WTC11 (cell line): ENCODE measurements at regions not wholly inside any gene's neighbourhood (a gene's known extent, or its start where the extent isn't known, plus 50 kb on each side); places are given as distances from the start of the nearest gene placed in this dataset.

Experiments used
- CREB1 ChIP-seq: sonication (generic); formaldehyde crosslinking; IDR thresholded peaks from 2 replicates; pipeline ENCODE4 v1.8.0; 2023; ENCODE audit warnings: mild to moderate bottlenecking, missing genetic modification reagents
- FOXK1 ChIP-seq: sonication (generic); formaldehyde crosslinking; IDR thresholded peaks from 2 replicates; pipeline ENCODE4 v1.8.0; 2022; ENCODE audit warnings: mild to moderate bottlenecking, moderate library complexity, missing genetic modification reagents
- JUN ChIP-seq: sonication (generic); formaldehyde crosslinking; IDR thresholded peaks from 2 replicates; pipeline ENCODE4 v1.8.0; 2023; ENCODE audit warnings: mild to moderate bottlenecking, missing genetic modification reagents
- TP53 ChIP-seq: sonication (generic); formaldehyde crosslinking; IDR thresholded peaks from 2 replicates; pipeline ENCODE4 v1.8.1; 2023; ENCODE audit warnings: mild to moderate bottlenecking, missing genetic modification reagents
- ZNF121 ChIP-seq: sonication (generic); formaldehyde crosslinking; IDR thresholded peaks from 2 replicates; pipeline ENCODE4 v1.8.0; 2023; ENCODE audit warnings: missing genetic modification reagents
- TF ChIP-seq, protein P1 (sequence below): fragments of 200-600 bp; IDR thresholded peaks from 2 replicates; pipeline ENCODE4 v1.8.0; 2022; ENCODE audit warnings: antibody characterized with exemption
- TF ChIP-seq, protein P2 (sequence below): sonication (generic); formaldehyde crosslinking; IDR thresholded peaks from 2 replicates; pipeline ENCODE4 v1.8.1; 2022; ENCODE audit warnings: low read depth, missing genetic modification reagents, borderline replicate concordance
- TF ChIP-seq, protein P3 (sequence below): sonication (generic); formaldehyde crosslinking; conservative IDR thresholded peaks from 2 replicates; pipeline ENCODE4 v1.8.1; 2023; ENCODE audit warnings: mild to moderate bottlenecking, low read depth, missing genetic modification reagents, moderate library complexity
- TF ChIP-seq, protein P4 (sequence below): sonication (generic); formaldehyde crosslinking; IDR thresholded peaks from 2 replicates; pipeline ENCODE4 v1.8.0; 2022; ENCODE audit warnings: mild to moderate bottlenecking, missing genetic modification reagents
- TF ChIP-seq, protein P5 (sequence below): sonication (generic); formaldehyde crosslinking; IDR thresholded peaks from 2 replicates; pipeline ENCODE4 v1.8.0; 2022; ENCODE audit warnings: missing genetic modification reagents
- TF ChIP-seq, protein P6 (sequence below): sonication (generic); formaldehyde crosslinking; IDR thresholded peaks from 2 replicates; pipeline ENCODE4 v1.8.1; 2023; ENCODE audit warnings: mild to moderate bottlenecking, missing genetic modification reagents, moderate library complexity

DNA sequence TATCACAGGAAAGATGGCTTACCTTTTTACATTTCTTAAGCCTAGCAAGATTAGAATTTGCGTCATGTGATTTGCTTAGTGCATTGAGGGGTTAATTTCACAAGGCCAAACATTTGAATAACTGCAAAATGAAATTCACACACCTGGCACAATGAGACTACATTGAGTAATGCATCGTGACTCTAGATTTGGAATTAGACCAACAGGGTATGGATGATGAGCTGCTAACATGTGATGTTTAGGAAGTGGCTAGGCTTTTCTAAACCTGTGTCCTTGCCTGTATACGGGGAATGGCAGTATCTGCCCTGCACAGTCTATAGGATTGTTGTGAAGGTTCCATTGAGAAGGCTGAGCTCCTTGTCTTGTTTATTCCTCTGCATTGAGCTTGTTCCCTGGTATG is 160.1 kb downstream of the MFSD1 start:
- TF ChIP-seq JUN (CRISPR knock-in tag) (no peak), TP53 (CRISPR knock-in tag) (no peak), FOXK1 (CRISPR knock-in tag) (no peak), CREB1 (CRISPR knock-in tag) (no peak), ZNF121 (CRISPR knock-in tag) (no peak)
- TF ChIP-seq, protein P1, sequence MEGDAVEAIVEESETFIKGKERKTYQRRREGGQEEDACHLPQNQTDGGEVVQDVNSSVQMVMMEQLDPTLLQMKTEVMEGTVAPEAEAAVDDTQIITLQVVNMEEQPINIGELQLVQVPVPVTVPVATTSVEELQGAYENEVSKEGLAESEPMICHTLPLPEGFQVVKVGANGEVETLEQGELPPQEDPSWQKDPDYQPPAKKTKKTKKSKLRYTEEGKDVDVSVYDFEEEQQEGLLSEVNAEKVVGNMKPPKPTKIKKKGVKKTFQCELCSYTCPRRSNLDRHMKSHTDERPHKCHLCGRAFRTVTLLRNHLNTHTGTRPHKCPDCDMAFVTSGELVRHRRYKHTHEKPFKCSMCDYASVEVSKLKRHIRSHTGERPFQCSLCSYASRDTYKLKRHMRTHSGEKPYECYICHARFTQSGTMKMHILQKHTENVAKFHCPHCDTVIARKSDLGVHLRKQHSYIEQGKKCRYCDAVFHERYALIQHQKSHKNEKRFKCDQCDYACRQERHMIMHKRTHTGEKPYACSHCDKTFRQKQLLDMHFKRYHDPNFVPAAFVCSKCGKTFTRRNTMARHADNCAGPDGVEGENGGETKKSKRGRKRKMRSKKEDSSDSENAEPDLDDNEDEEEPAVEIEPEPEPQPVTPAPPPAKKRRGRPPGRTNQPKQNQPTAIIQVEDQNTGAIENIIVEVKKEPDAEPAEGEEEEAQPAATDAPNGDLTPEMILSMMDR = no peak
- TF ChIP-seq, protein P2, sequence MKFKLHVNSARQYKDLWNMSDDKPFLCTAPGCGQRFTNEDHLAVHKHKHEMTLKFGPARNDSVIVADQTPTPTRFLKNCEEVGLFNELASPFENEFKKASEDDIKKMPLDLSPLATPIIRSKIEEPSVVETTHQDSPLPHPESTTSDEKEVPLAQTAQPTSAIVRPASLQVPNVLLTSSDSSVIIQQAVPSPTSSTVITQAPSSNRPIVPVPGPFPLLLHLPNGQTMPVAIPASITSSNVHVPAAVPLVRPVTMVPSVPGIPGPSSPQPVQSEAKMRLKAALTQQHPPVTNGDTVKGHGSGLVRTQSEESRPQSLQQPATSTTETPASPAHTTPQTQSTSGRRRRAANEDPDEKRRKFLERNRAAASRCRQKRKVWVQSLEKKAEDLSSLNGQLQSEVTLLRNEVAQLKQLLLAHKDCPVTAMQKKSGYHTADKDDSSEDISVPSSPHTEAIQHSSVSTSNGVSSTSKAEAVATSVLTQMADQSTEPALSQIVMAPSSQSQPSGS (CRISPR knock-in tag) = no peak
- TF ChIP-seq, protein P3, sequence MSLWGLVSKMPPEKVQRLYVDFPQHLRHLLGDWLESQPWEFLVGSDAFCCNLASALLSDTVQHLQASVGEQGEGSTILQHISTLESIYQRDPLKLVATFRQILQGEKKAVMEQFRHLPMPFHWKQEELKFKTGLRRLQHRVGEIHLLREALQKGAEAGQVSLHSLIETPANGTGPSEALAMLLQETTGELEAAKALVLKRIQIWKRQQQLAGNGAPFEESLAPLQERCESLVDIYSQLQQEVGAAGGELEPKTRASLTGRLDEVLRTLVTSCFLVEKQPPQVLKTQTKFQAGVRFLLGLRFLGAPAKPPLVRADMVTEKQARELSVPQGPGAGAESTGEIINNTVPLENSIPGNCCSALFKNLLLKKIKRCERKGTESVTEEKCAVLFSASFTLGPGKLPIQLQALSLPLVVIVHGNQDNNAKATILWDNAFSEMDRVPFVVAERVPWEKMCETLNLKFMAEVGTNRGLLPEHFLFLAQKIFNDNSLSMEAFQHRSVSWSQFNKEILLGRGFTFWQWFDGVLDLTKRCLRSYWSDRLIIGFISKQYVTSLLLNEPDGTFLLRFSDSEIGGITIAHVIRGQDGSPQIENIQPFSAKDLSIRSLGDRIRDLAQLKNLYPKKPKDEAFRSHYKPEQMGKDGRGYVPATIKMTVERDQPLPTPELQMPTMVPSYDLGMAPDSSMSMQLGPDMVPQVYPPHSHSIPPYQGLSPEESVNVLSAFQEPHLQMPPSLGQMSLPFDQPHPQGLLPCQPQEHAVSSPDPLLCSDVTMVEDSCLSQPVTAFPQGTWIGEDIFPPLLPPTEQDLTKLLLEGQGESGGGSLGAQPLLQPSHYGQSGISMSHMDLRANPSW (CRISPR knock-in tag) = no peak
- TF ChIP-seq, protein P4, sequence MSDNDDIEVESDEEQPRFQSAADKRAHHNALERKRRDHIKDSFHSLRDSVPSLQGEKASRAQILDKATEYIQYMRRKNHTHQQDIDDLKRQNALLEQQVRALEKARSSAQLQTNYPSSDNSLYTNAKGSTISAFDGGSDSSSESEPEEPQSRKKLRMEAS (CRISPR knock-in tag) = no peak
- TF ChIP-seq, protein P5, sequence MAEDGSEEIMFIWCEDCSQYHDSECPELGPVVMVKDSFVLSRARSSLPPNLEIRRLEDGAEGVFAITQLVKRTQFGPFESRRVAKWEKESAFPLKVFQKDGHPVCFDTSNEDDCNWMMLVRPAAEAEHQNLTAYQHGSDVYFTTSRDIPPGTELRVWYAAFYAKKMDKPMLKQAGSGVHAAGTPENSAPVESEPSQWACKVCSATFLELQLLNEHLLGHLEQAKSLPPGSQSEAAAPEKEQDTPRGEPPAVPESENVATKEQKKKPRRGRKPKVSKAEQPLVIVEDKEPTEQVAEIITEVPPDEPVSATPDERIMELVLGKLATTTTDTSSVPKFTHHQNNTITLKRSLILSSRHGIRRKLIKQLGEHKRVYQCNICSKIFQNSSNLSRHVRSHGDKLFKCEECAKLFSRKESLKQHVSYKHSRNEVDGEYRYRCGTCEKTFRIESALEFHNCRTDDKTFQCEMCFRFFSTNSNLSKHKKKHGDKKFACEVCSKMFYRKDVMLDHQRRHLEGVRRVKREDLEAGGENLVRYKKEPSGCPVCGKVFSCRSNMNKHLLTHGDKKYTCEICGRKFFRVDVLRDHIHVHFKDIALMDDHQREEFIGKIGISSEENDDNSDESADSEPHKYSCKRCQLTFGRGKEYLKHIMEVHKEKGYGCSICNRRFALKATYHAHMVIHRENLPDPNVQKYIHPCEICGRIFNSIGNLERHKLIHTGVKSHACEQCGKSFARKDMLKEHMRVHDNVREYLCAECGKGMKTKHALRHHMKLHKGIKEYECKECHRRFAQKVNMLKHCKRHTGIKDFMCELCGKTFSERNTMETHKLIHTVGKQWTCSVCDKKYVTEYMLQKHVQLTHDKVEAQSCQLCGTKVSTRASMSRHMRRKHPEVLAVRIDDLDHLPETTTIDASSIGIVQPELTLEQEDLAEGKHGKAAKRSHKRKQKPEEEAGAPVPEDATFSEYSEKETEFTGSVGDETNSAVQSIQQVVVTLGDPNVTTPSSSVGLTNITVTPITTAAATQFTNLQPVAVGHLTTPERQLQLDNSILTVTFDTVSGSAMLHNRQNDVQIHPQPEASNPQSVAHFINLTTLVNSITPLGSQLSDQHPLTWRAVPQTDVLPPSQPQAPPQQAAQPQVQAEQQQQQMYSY (CRISPR knock-in tag) = no peak
- TF ChIP-seq, protein P6, sequence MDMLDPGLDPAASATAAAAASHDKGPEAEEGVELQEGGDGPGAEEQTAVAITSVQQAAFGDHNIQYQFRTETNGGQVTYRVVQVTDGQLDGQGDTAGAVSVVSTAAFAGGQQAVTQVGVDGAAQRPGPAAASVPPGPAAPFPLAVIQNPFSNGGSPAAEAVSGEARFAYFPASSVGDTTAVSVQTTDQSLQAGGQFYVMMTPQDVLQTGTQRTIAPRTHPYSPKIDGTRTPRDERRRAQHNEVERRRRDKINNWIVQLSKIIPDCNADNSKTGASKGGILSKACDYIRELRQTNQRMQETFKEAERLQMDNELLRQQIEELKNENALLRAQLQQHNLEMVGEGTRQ (CRISPR knock-in tag) = peak; percentile 44; the same call in 1 of the 2 replicates
